ENCODE measurements at regions not wholly inside any gene's neighbourhood (a gene's known extent, or its start where the extent isn't known, plus 50 kb on each side); places are given as distances from the start of the nearest gene placed in this dataset.

GRCh38 chr15:31156226-31156625, 54.7 kb upstream of the TRPM1 start:
- Histone ChIP-seq H3K79me2 (ENCODE audit: low read length) (no peaks in the 10 kb centered on the region), H3K9me2 (replicated peaks; ENCODE audit: low read length) (no peaks in the 10 kb centered on the region), H3K36me3 (ENCODE audit: low read depth, low read length) (no peaks in the 10 kb centered on the region), H3F3A (ENCODE audit: low read length, unreplicated experiment) (no peaks in the 10 kb centered on the region), H3K9me3 (ENCODE audit: low read length) (no peaks in the 10 kb centered on the region), H4K20me1 (ENCODE audit: low read length) (no peaks in the 10 kb centered on the region), H3K4me1 (ENCODE audit: insufficient read depth, low read length) (no peaks in the 10 kb centered on the region), H3K4me2 (ENCODE audit: low read length) (no peak overlapping the region), H3K27ac (ENCODE audit: low read length) (no peak overlapping the region), H3K27me3 (ENCODE audit: low read length) (peaks cover 53% of the 10 kb centered on the region), H3K9ac (ENCODE audit: low read length) (no peak overlapping the region), H3K4me3 (ENCODE audit: low read length) (no peak overlapping the region), H2AFZ (ENCODE audit: low read length) (no peak overlapping the region)
- no peak for DNase-seq
- BruUV-seq (replicated peaks) = no TSS peak
- intact Hi-C loops (cut with micrococcal nuclease) = no loop called here
- ATAC-seq = no peak
- POLR2A ChIA-PET (ENCODE audit: unreplicated experiment) = no interaction called here
- no peak for TF ChIP-seq EZH2phosphoT487 (IDR thresholded peaks at IDR 0.05; ENCODE audit: borderline replicate concordance, low read length)
- TF ChIP-seq CTCF (conservative IDR thresholded peaks at IDR 0.05; ENCODE audit: low read depth, low read length) = no peak
- CTCF ChIA-PET = no interaction called here

DNA sequence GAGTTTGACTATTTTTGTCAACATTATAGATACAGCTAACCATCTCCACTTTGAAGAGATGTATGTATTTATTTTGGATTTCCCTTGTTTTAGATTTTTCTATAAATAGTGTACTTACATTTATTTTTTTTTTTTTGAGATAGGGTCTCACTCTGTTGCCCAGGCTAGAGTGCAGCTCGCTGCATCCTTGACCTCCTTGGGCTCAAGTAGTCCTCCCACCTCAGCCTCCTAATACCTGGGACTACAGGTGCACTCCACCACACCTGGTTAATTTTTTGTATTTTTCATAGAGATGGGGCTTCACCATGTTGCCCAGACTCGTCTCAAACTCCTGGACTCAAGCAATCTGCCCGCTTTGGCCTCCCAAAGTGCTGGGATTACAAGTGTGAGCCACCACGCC, 55.3 kb upstream of the TRPM1 start:
- intact Hi-C loops (cut with micrococcal nuclease) = no loop called here
- TF ChIP-seq CTCF (conservative IDR thresholded peaks at IDR 0.05; ENCODE audit: low read depth, low read length) (no peak), EZH2 (IDR thresholded peaks at IDR 0.05; ENCODE audit: low read length, unreplicated experiment) (no peak), EZH2phosphoT487 (IDR thresholded peaks at IDR 0.05; ENCODE audit: borderline replicate concordance, low read length) (no peak)
- ChIA-PET POLR2A (ENCODE audit: unreplicated experiment) (no interaction called here), CTCF (no interaction called here)
- Histone ChIP-seq H2AFZ (ENCODE audit: low read length) (no peak overlapping the region), H3K4me2 (ENCODE audit: low read length) (no peak overlapping the region), H3K27ac (ENCODE audit: low read length) (no peak overlapping the region), H3K36me3 (ENCODE audit: low read depth, low read length) (no peaks in the 10 kb centered on the region), H3K4me3 (ENCODE audit: low read length) (no peak overlapping the region), H3F3A (ENCODE audit: low read length, unreplicated experiment) (no peaks in the 10 kb centered on the region), H3K79me2 (ENCODE audit: low read length) (no peaks in the 10 kb centered on the region), H3K9ac (ENCODE audit: low read length) (no peak overlapping the region), H4K20me1 (ENCODE audit: low read length) (no peaks in the 10 kb centered on the region), H3K9me2 (replicated peaks; ENCODE audit: low read length) (no peaks in the 10 kb centered on the region), H3K27me3 (ENCODE audit: low read length) (peaks cover 59% of the 10 kb centered on the region), H3K9me3 (ENCODE audit: low read length) (no peaks in the 10 kb centered on the region), H3K4me1 (ENCODE audit: insufficient read depth, low read length) (no peaks in the 10 kb centered on the region)
- BruUV-seq (replicated peaks) = no TSS peak
- ATAC-seq (no peak), DNase-seq (no peak)

DNA sequence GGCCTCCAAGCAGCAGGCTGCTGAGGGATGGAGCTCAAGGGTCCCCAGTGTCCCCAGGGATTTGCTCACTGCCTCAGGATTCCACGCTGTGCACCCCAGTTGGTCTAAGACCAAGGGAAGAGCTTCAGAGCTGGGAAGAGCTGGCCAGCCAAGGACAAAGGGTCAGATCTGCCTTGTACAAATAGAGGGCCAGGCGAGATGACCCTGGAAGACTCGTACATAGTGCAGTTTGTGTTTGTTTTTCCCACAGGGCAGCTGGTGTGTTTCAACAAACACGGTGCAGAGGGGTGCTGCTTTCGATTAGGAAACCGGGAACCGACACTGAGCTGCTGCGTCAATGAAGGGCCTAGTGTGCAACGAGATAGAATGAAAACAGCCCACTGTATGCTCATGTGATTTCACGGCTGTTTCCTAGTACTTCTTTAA, 56.1 kb upstream of the TRPM1 start:
- H3K79me2 ChIP-seq (ENCODE audit: low read length) = no peaks in the 10 kb centered on the region
- H4K20me1 ChIP-seq (ENCODE audit: low read length) = no peaks in the 10 kb centered on the region
- TF ChIP-seq EZH2phosphoT487 (IDR thresholded peaks at IDR 0.05; ENCODE audit: borderline replicate concordance, low read length) = no peak
- TF ChIP-seq CTCF (conservative IDR thresholded peaks at IDR 0.05; ENCODE audit: low read depth, low read length) = no peak
- no peak for TF ChIP-seq EZH2 (IDR thresholded peaks at IDR 0.05; ENCODE audit: low read length, unreplicated experiment)
- ChIA-PET CTCF (no interaction called here), POLR2A (ENCODE audit: unreplicated experiment) (interaction anchor here (0.6 kb wide), 1 partner anchor 59 kb away, joined by 5 read pairs; no protein-coding TSS in a partner anchor)
- H3K9ac ChIP-seq (ENCODE audit: low read length) = no peak overlapping the region
- H3K9me2 ChIP-seq (replicated peaks; ENCODE audit: low read length) = no peaks in the 10 kb centered on the region
- no peak overlapping the region for H2AFZ ChIP-seq (ENCODE audit: low read length)
- no peaks in the 10 kb centered on the region for H3K4me1 ChIP-seq (ENCODE audit: insufficient read depth, low read length)
- H3K27me3 ChIP-seq (ENCODE audit: low read length) = peaks cover 64% of the 10 kb centered on the region
- no peaks in the 10 kb centered on the region for H3F3A ChIP-seq (ENCODE audit: low read length, unreplicated experiment)
- H3K27ac ChIP-seq (ENCODE audit: low read length) = no peak overlapping the region
- DNase-seq = no peak
- no peaks in the 10 kb centered on the region for H3K9me3 ChIP-seq (ENCODE audit: low read length)
- no peaks in the 10 kb centered on the region for H3K36me3 ChIP-seq (ENCODE audit: low read depth, low read length)
- intact Hi-C loops (cut with micrococcal nuclease) = no loop called here
- no peak overlapping the region for H3K4me3 ChIP-seq (ENCODE audit: low read length)
- BruUV-seq (replicated peaks) = no TSS peak
- no peak for ATAC-seq
- H3K4me2 ChIP-seq (ENCODE audit: low read length) = no peak overlapping the region
